ENCODE measurements at regions not wholly inside any gene's neighbourhood (a gene's known extent, or its start where the extent isn't known, plus 50 kb on each side); places are given as distances from the start of the nearest gene placed in this dataset.
"Not testable (repeated sequence)": the region's sequence is repeated elsewhere in the genome, so short reads cannot be mapped to it uniquely, and the experiment has no call there.

DNA sequence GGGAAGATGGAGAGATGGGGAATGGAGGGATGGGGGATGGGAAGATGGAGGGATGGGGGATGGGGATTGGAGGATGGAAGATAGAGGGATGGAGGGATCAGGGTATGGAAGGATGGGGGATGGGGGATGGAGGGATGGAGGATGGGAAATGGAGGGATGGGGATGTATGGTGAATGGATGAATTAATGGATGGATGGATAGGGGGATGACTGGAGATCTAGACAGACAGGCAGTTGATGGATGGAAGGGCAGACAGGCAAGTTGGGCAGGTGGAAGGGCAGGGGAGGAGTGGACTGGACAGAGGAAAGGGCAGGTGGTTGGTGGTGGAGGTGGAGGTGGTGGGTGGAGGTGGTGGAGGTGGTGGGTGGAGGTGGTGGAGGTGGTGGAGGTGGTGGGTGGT, 167.2 kb downstream of the C9orf50 start:
- no peak for DNase-seq

DNA sequence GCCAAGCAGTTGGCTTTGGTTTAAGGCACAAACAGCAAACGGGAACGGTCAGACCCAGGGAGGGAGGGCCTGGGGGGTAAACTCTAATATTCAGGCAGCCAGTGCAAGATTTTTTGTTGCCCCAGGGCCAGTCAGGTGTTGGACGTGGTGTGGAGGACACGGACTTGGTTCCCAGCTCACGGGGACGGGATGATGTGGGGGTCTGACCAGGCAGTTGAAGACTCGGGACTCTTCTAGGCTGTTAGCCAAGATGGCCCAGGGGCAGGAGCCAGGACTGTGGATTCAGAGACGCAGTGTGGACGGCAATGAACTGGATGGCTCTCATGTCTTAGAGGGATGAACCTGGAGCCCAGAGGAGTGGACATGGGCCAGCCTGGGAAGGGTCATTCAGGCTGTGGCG, 169.2 kb downstream of the C9orf50 start:
- no peak for DNase-seq

GRCh38 chr9:129451089-129451656, 169.7 kb downstream of the C9orf50 start:
- DNase-seq = no peak

DNA sequence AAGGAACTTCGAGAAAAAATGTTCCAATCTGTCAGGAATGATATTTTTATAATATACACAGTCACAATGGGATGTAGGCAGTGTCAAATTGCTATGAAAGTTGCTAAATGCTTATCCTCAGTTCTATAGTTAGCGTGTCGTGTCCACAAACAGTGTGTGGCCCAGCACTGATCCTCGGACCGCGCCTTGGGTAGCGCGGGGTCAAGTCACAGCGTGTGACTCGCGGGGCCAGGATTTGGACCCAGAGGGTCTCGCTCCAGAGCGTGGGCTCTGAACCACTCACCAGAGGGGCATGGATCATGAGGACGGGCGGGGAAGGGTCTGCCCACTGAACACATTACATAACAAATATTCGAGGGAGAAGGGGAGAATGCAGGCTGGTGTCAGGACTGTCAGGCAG, 171.8 kb downstream of the C9orf50 start:
- DNase-seq = no peak

DNA sequence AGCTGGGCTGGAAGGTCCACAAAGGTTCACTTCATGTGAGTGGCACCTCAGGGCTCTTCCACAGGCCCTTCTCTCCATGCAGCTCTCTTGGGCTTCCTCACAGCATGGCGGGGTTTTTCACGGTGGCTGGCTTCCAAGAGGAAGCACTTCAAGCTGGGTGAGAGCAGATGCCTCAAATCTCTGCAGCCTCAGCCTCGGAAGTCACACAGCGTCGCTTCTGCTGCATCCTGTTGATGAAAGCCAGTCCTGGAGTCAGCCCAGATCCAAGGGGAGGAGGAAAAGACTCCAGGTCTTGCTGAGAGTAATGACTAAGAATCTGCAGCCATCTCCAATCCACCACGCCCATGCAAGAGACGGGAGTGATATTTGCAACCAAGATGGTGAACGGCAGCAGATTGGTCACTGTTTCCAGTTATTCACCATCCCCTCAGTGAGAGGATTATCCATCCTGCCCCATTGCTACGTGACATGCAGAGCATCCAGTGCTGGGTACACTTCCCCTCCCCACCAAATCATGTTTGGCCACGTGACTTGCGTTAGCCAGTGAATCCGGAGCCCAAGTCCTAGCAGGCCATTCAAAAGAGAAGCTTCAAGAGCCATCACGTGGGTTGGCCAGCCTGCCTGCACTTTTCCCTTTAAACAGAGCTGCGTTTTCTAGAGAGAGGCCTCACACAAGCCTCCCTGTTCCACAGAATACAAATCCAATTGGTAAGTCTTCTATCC, 173.9 kb downstream of the C9orf50 start:
- DNase-seq = no peak

DNA sequence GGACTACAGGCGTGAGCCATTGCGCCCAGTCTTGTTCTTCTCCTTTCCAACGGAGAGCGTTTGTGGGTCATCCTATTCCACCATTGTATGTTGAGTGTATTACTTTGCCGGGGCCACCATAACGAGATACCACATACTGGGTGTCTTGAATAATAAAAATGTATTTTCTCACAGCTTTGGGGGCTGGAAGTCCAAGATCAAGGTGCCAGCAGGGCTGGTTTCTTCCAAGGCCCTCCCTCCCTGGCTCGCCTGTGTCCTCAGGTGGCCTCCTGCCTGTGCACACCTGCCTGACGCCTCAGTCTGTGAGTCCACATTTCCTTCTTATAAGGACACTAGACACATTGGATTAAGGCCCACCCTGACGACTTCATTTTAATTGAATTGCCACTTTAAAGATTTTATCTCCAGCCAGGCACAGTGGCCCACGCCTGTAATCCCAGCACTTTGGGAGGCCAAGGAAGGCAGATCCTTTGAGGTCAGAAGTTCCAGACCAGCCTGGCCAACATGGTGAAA, 175.1 kb downstream of the C9orf50 start:
- no peak for DNase-seq

DNA sequence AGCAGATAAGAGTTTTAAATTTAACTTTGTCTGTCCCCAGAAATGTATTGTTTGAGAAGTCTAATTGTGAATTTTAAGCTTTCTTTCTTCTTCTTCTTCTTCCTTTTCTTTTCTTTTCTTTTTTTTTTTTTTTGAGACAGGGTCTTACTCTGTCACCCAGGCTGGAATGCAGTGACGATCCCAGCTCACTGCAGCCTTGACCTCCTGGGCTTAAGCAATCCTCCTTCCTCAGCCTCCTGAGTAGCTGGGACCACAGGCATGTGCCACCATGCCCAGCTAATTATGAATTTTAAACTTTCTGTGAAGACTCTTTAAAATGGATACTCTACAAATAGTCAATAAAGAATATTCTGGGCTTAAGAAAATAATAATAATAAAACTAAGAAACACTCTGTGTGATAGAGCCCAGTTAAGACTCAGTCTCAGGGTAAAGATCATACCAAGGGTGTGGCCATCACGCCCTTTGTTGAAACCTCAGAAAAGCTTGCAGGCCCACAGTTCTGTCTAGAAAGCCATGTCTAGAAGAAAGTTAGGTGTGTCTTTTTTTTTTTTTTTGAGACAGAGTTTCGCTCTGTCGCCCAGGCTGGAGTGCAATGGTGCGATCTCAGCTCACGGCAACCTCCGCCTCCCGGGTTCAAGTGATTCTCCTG, 177.3 kb downstream of the C9orf50 start:
- DNase-seq = not testable (repeated sequence)

DNA sequence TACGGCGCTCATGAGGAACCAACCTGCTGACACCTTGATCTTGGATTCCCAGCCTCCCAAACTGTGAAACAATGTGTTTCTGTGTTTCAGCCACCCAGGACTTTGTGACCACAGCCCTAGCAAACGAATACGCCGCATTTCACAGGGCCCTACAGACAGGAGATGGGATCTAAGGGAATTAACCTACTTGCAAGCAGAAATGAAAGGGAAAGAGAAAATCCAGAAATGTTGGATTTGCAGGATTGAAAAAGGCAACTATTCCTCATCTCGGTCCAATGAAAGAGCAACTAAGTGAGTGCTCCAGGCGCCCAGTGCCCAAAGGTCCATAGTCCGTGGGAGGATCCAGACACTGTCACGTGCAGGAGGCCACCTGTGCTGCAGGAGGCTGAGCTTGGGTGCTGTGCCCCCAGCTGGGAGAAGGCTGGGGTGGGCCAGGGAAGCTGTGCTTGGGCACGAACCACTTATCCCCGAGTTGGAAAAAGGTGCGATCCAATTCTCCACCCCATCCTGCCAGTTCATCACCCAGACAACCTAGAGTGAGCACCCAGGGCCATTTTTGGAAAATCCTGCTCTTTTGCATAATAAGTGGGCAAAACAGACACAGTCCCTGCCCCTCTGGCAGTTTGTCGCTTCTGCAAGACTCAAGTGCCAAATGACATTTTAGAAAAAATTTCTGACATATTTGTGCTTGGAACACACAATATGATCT, 177.9 kb downstream of the C9orf50 start:
- DNase-seq = no peak

DNA sequence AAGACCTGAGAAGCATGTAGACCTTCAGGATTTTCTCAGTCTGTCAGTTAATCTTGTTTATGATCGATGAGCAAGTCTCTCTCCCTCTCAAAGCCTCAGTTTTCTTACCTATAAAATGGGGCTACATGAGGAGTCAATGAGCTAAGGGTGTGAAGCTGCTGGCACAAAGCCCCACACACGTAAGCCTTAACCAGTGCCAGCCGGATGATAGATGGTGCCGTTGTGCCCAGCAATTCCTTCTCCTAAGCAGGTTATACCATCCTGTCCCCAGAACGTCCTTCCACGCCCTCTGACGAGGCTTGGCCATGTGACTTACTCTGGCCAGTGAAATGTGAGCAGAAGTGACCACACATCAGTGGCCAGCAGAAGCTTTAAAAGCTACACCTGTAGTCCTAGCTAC, 179.0 kb downstream of the C9orf50 start:
- no peak for DNase-seq

DNA sequence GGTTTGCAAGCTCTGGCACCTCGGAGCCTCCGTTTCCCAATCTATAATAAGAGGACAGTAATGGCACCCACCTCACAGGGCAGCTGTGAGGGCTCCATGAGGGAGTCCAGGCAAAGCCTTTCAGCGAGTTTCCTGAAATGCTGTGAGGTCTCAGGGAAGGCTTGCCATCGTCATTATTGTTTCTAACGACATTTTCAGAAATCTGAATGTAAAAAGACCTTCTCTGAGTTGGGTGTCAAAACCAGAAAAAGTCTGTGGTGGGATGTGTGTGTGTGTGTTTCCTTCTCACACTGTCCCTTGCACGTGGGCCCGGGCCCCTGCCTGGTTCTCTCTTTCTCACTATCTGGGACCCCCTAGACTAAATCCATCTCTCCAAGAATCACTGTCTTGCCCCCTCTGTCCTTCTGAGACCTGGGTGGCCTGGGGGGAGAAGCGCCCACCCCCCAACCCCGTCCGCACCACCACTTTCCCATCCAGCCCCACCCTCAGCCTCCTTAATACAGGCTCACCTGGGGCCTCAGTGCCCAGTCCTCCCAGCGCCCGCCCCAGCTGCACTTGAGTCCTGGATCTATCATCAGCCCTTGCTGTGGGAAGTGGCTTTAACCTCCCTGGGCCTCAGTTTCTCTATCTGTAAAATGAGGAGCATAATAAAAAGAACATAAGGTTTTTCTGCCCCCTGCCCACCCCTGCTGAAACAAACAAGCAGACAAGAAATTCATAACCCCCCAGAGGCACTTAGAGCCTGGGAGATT, 180.3 kb downstream of the C9orf50 start:
- DNase-seq = no peak

DNA sequence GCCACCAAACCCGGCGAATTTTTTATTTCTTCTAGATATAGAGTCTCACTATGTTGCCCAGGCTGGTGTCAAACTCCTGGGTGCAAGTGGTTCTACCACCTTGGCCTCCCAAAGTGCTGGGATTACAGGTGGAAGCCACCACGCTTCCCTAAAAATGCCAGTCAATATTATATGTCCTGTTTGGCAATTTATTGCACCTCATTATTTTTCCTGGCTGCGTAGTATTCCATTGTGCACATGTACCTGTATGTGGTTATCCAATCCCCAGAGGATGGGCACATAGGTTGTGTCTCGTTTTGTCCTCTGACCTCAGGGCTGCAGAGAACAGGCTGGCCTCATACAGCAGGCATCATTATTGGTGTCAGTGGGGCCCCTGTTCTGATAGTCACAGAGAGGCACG, 181.7 kb downstream of the C9orf50 start:
- DNase-seq = no peak

GRCh38 chr9:129437626-129438323, 183.1 kb downstream of the C9orf50 start:
- DNase-seq = no peak

DNA sequence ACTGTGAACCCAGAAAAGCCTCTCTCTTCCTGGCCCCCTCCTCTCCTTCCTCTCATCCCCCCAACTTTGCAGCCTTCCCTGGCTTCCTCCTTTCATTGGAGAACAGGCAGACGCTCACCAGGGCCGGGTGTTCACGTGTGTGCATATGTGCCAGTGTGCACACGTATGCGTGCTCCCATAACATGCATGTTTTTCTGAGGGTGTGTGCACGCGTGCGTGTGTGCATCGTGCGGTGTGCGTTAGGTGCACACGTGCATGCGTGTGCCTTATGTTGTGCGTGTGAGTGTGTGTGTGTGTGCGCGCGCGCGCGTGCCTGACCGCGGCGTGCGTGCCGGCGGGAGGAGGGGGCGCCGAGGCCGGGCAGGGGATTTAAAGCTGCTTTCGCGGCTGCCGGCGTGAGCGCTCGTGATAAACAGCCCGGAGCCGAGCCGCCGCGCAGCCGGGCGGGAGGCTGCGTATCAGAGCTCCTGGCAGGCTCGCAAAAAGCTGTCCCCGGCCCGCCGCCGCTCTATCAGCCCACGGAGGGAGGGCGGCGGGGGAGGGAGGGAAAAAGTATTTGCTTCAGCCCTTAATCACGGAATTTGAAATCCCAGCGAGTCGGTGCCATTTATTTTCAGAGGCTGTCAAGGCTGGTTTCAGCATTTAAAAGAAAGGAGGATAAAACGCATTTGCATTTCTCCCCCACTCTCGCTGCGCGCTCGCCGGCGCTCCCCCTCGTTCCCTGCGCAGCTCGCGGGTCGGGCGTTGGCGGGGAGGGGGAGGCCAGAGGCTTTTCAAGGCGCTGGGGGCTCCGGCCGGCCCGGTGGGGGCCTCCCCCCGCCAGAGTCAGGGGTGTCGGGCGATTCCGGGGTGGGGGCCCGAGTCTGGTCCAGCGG, 183.9 kb downstream of the C9orf50 start:
- DNase-seq = no peak

- DNase-seq = no peak
Observed at GRCh38 chr9:129435988-129436717, 184.7 kb downstream of the C9orf50 start.

- no peak for DNase-seq
Observed at GRCh38 chr9:129435291-129435690, 185.6 kb downstream of the C9orf50 start.

DNA sequence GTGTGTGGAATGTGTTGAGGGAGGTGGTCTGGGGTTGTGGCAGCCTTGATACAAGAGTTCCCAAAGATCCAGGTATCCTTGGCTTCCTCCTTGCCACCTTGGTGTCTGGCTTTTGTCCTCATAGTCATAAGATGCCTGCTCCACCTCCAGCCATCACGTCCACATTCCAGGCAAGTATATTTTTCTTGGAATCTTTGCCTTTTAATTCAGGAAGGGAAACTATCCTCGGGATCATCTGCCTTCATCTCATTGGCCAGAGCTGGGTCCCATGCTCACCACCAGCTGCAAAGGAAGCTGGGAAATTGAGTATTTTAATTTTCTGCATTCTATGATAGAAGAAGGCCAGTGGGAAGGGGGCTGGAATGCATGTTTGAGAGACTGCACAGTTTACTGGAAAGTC, 186.7 kb downstream of the C9orf50 start:
- DNase-seq = no peak

DNA sequence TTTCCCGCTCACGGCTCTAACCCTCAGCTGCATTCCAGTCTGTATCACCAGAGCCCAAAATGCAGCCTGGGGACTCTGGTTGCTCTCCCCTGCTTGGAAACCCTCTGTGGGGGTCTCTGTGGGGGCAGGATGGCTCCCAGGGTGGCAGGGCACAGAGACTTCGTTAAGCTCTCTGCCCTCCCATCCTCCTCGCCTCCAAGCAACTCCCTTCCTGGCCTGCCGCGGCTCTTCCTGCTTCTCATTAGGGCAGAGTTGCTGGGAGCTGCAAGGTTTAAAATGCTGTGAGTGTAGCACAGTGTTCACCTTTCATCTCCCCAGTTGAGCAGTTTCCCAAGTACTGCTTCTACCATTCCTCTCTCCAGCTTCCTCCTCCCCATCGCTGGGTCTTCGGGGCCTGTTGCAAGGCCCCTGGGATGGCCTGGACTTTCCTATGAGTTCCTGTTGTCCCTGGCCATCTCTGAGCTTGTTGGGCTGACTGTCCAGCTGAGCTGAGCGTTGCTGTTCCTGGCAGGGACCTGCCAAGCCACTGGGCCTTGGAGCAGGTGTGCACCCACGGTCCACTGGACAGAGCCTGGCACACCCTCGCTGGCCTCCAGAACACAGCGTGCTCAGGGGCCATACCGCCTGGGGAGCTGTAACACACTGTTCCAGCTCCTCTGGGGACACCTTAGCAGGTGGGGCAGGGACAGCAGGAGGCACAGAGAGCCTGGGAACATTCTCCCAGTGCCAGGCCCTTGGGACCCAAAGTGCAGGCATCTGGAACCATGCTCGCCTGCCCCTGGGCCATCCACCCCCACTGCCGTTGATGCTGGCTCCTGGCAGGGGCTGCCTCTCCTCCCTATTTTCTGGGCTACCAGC, 188.4 kb downstream of the C9orf50 start:
- DNase-seq = no peak

DNA sequence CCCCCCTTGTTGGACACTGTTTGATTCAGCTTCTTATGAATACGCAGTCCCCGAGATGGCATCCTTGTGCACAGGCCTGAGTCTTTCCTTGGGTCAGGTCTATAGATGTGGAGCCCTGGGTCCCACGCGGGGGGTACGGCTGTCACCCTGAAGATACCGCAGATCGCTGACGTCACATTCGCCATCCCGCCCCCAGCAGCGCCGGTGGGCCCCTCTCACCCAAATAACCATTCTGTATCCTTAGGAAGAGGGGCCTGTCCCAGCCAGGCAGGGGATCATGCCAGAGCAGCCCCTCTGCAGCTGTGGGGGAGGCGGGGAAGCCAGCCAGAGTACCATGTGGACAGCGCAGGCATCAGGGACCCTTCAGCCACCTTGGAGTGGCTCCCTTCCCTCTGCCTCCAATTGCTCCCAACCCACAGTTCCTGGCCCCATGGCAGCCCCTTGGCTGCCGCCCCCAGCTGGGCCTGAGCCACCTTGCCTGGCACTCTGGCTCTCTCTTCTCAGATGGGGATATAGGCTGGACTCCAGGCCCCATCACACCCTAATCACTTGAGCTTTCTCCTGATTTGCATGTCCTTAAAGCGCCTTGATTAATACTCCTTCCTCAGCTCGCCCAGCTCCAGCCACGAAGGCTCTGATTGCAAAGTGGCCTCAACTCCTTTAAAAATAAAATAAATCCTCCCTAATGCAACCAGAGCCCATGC, 189.8 kb downstream of the C9orf50 start:
- no peak for DNase-seq
